Adrenal gland (tissue), 9 donors: ENCODE measurements at regions not wholly inside any gene's neighbourhood (a gene's known extent, or its start where the extent isn't known, plus 50 kb on each side); places are given as distances from the start of the nearest gene placed in this dataset.

Experiments used
- DNase-seq, 7 donors: peaks; one replicate each; pipeline ENCODE4 v3.0.0-alpha.2; 2019 to 2020
- H3K27ac ChIP-seq, 5 donors: fragments of 200-600 bp; sonication (generic) in 4 of 5; 1 replicate in 3 of 5; 2 replicates in 2 of 5; pipeline versions ENCODE4 v1.5.1 to v1.8.0; 2016 to 2020; ENCODE audit warnings: mild to moderate bottlenecking in 1 of 5
- H3K27me3 ChIP-seq: fragments of 200-600 bp; 2 replicates; pipeline ENCODE4 v1.8.0; 2021
- H3K36me3 ChIP-seq, 2 donors: fragments of 200-600 bp; replicated peaks in 1 of 2; 1 replicate in 1 of 2; 2 replicates in 1 of 2; pipeline versions ENCODE4 v1.5.1 to v1.8.0; 2018 to 2022
- H3K4me1 ChIP-seq, 2 donors: fragments of 200-600 bp; replicated peaks in 1 of 2; 1 replicate in 1 of 2; 2 replicates in 1 of 2; pipeline versions ENCODE4 v1.5.1 to v1.8.0; 2018 to 2021
- H3K4me3 ChIP-seq, 4 donors: fragments of 200-600 bp; sonication (generic) in 3 of 4; one replicate each; pipeline ENCODE4 v1.5.1; 2016 to 2018
- H3K9me3 ChIP-seq, 3 donors: fragments of 200-600 bp; sonication (generic) in 1 of 3; replicated peaks in 1 of 3; 1 replicate in 2 of 3; 2 replicates in 1 of 3; pipeline versions ENCODE4 v1.5.1 to v1.8.0; 2016 to 2021
- POLR2A ChIP-seq, 2 donors: fragments of 450-650 bp; IDR thresholded peaks; one replicate each; pipeline ENCODE4 v1.6.1; 2017; ENCODE audit warnings: antibody characterized with exemption in 2 of 2, mild to moderate bottlenecking in 2 of 2, moderate library complexity in 1 of 2
- WGBS, 4 donors: extraction: QIAGEN DNeasy Blood & Tissue Kit in 2 of 4; methylation state at CpG; one replicate each; pipeline versions ENCODE4 v1.1.5 to v1.1.7; 2013 to 2017; 5-methylcytosine and 5-hydroxymethylcytosine counted together
- intact Hi-C, 2 donors: fragments of 100-400 bp; cut with DNase I; formaldehyde crosslinking; loops; one replicate each; pipeline versions ENCODE4 v1.14.1 to v1.15.0; 2022 to 2023
- TF ChIP-seq, protein P1 (sequence below), 6 experiments: fragments of 450-650 bp in 4 of 6; fragments of 200-600 bp in 2 of 6; sonication (generic) in 1 of 6; IDR thresholded peaks; 1 replicate in 5 of 6; 2 replicates in 1 of 6; pipeline versions ENCODE4 v1.5.1 to v1.8.0; 2016 to 2021; ENCODE audit warnings: antibody characterized with exemption in 6 of 6, mild to moderate bottlenecking in 2 of 6, moderate library complexity in 1 of 6
- donor health status: healthy with polysubstance abuse.
- donor health status: Bipolar disorder and iron deficiency.
- donor health status: DM: yes; HTN: yes; CAD: no.
- donor health status: DM: no; HTN: no; CAD: no.
- donor health status: DM: no; HTN: no; CAD: no.

DNA sequence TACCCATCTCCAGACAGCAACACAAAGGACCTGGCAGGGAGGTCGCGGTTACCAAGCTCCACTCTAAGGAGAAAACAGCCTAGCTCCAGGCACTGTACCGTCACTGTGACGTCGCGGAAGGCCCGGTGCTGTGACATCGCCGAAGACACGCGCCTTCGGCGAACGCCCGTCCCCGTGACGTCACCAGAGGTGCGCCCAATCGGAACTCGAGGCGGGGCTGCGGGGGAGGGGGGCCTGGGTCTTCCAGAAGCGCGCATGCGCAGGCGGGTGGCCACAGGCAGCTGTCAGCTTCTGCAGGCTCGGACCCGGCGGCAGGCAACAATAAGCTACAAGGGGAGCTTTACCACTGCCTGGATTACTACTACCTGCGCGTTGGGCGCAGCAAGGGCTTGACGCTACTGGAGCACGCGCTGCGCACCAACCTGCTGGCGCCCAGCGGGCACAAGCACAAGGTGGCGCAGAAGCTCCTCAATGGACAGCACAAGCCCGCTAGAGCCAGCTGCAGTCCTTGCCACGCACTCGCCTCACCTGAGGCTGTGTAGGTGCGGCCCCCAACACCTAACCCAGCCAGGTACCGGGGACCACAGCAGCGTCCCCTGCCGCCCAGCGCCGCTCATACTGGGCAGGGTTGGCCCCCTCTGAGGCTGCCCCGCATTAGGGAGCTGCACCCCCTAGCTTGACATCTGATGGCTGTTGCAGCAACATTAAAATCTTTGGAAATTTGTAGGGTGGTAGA is 208.4 kb downstream of the TPST1 start:
- peak; percentile 93 to 96 (median 94) for DNase-seq
- Histone ChIP-seq H3K27me3 (no peaks in the 10 kb centered on the region), H3K4me1 (peaks cover 6 to 14% of the 10 kb centered on the region in 2 donors), H3K36me3 (peaks cover 0 to 5% of the 10 kb centered on the region in 2 donors), H3K4me3 (peak overlapping the region in 2 of 4 donors; percentile 33 to 64), H3K9me3 (no peaks in the 10 kb centered on the region), H3K27ac (peak overlapping the region in 4 of 5 donors; percentile 54 to 92 (median 74))
- intact Hi-C loops, result no loop called here
- 0 to 11% (median 4%) methylated on average over 5 to 49 of the region's 49 CpGs for WGBS, 4 donors
- TF ChIP-seq, protein P1, sequence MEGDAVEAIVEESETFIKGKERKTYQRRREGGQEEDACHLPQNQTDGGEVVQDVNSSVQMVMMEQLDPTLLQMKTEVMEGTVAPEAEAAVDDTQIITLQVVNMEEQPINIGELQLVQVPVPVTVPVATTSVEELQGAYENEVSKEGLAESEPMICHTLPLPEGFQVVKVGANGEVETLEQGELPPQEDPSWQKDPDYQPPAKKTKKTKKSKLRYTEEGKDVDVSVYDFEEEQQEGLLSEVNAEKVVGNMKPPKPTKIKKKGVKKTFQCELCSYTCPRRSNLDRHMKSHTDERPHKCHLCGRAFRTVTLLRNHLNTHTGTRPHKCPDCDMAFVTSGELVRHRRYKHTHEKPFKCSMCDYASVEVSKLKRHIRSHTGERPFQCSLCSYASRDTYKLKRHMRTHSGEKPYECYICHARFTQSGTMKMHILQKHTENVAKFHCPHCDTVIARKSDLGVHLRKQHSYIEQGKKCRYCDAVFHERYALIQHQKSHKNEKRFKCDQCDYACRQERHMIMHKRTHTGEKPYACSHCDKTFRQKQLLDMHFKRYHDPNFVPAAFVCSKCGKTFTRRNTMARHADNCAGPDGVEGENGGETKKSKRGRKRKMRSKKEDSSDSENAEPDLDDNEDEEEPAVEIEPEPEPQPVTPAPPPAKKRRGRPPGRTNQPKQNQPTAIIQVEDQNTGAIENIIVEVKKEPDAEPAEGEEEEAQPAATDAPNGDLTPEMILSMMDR (IDR thresholded peaks at IDR 0.05), result peak; percentile 21 to 70 (median 59)
- peak; percentile 23 to 55 for TF ChIP-seq POLR2A (IDR thresholded peaks at IDR 0.05)

DNA sequence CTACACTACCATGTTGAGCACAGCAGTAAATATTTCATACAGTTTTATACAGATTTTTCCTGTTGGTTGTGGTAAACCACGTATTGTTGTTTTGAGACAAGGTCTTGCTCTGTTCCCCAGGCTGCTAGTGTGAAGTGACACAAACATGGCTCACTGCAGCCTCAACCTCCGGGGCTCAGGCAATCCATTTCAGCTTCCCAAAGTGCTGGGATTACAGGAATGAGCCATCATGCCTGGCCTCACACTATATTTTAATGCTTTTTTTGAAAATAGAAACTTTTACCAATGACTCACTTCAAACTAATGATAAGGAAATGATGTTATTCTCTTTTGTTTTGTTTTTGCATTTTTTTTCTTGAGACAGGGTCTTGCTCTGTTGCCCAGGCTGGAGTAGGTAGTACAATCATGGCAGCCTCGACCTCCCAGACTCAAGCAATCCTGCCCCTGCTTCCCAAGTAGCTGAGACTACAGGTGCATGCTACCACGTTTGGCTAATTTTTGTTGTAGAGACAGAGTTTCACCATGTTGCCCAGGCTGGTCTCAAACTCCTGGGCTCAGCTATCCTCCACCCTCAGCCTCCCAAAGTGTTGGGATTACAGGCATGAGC is 210.6 kb downstream of the TPST1 start:
- Histone ChIP-seq H3K27me3 (no peaks in the 10 kb centered on the region), H3K27ac (peak overlapping the region in 1 of 5 donors; percentile 42), H3K36me3 (no peaks in the 10 kb centered on the region), H3K4me1 (peaks cover 6 to 14% of the 10 kb centered on the region in 2 donors), H3K4me3 (no peak overlapping the region), H3K9me3 (no peaks in the 10 kb centered on the region)
- intact Hi-C loops, result no loop called here
- DNase-seq, result peak in 1 of 7 donors; percentile 32
- WGBS, 4 donors, result 63 to 74% (median 70%) methylated on average over 4 of the region's 4 CpGs
- TF ChIP-seq POLR2A (IDR thresholded peaks at IDR 0.05), result no peak
- TF ChIP-seq, protein P1 (IDR thresholded peaks at IDR 0.05), result no peak

DNA sequence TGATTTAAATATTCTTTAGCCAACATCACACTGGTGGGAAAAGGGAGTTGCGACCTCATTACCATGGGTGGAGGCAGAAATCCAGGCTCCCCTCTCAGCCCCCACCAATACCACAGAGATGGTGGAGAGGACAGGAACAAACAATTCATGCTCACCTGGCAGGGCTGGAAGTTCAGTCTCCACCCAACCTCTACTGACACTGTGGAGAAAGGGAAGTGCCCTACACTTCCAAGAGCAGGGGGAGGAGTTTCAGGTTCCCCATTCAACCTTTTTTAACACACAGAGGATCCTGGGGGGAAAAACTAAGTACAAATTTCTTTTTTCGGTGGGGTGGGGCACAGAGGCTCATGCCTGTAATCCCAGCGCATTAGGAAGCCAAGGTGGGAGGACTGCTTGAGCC is 210.1 kb upstream of the KCTD7 start:
- Histone ChIP-seq H3K36me3 (no peaks in the 10 kb centered on the region), H3K27ac (peak overlapping the region in 1 of 5 donors; percentile 47), H3K9me3 (no peaks in the 10 kb centered on the region), H3K4me3 (no peak overlapping the region), H3K4me1 (peaks cover 6 to 10% of the 10 kb centered on the region in 2 donors), H3K27me3 (no peaks in the 10 kb centered on the region)
- 86 to 91% (median 89%) methylated on average over 3 of the region's 3 CpGs for WGBS, 4 donors
- no peak for TF ChIP-seq POLR2A (IDR thresholded peaks at IDR 0.05)
- TF ChIP-seq, protein P1 (IDR thresholded peaks at IDR 0.05), result no peak
- no peak for DNase-seq
- intact Hi-C loops, result no loop called here

- Histone ChIP-seq H3K27me3 (no peaks in the 10 kb centered on the region), H3K27ac (peak overlapping the region in 2 of 5 donors; percentile 29 to 47), H3K4me1 (peaks cover under 1 to 5% of the 10 kb centered on the region in 2 donors), H3K9me3 (no peaks in the 10 kb centered on the region), H3K36me3 (no peaks in the 10 kb centered on the region), H3K4me3 (no peak overlapping the region)
- WGBS, 4 donors, result 58 to 68% (median 63%) methylated on average over 3 of the region's 3 CpGs
- intact Hi-C loops, result no loop called here
- DNase-seq, result peak; percentile 46 to 81 (median 76)
- TF ChIP-seq, protein P1 (IDR thresholded peaks at IDR 0.05), result no peak
- peak in 1 of 2 donors; percentile 34 for TF ChIP-seq POLR2A (IDR thresholded peaks at IDR 0.05)
These were observed 209.5 kb upstream of the KCTD7 start for GRCh38 chr7:66419210-66419609.
